ENCODE measurements at regions not wholly inside any gene's neighbourhood (a gene's known extent, or its start where the extent isn't known, plus 50 kb on each side); places are given as distances from the start of the nearest gene placed in this dataset.

GRCh38 chr3:194022816-194023215 is 113.1 kb upstream of the HES1 start:
- TF ChIP-seq CTCF (conservative IDR thresholded peaks at IDR 0.05; ENCODE audit: low read length) (no peak), EZH2phosphoT487 (IDR thresholded peaks at IDR 0.05; ENCODE audit: borderline replicate concordance) (no peak)
